ENCODE measurements at regions not wholly inside any gene's neighbourhood (a gene's known extent, or its start where the extent isn't known, plus 50 kb on each side); places are given as distances from the start of the nearest gene placed in this dataset.

DNA sequence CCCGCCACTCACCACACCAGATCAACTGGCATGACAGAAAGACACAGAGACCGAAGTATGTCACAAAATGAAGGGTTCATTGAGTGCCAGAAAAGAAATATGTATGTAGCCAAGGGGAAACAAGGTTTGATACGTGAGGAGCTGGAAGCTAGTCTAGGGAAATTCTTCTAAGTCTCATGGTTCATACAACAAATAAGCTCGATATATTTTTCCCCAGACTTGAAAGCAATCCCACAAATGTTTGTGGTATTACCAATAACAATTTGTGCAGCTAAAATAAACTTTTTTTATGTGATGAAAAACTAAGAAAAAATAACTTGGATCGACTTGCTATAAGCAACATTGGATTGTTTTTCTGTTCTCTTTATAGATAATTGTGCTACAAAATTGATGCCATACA lies 777.0 kb downstream of the TSN start:
- Mint-ChIP-seq H3K27me3 (no peaks in the 10 kb centered on the region), H3K4me3 (no peak overlapping the region), H3K9me3 (ENCODE audit: insufficient read depth) (peaks cover 2% of the 10 kb centered on the region), H3K4me1 (no peaks in the 10 kb centered on the region), H3K27ac (no peak overlapping the region)
- no peaks in the 10 kb centered on the region for H3K36me3 ChIP-seq (replicated peaks in 1 of 2; ENCODE audit: control extremely low read depth in 1 of 2, control insufficient read depth in 1 of 2, extremely low read depth in 1 of 2, insufficient read depth in 2 of 2, low read length in 1 of 2)
- no peak overlapping the region for H3K27ac ChIP-seq (ENCODE audit: low read length in 2 of 2)
- H3K9me3 ChIP-seq (ENCODE audit: control extremely low read depth in 1 of 3, control insufficient read depth in 2 of 3, insufficient read depth in 1 of 3, low read length in 2 of 3) = peaks cover 0 to 8% (median 1%) of the 10 kb centered on the region in 3 donors
- ATAC-seq (ENCODE audit: low read depth) (no peak), DNase-seq (no peak)
- ChIA-PET POLR2A (no interaction called here), CTCF (no interaction called here)
- no CpG with 5 or more reads among the region's 5 CpGs for WGBS (ENCODE audit: insufficient coverage)
- no peaks in the 10 kb centered on the region for H4K20me1 ChIP-seq (ENCODE audit: control insufficient read depth, insufficient read depth, low read length, poor library complexity, severe bottlenecking)
- H3K9ac ChIP-seq (ENCODE audit: low read length) = no peak overlapping the region
- no peak overlapping the region for H3K4me3 ChIP-seq (ENCODE audit: control extremely low read depth in 1 of 5, extremely low read depth in 1 of 5, insufficient read depth in 1 of 5, low read depth in 2 of 5, low read length in 4 of 5)
- H3K4me1 ChIP-seq (ENCODE audit: control insufficient read depth in 2 of 2, insufficient read depth in 2 of 2, low read length in 2 of 2) = no peaks in the 10 kb centered on the region
- TF ChIP-seq, protein P1, sequence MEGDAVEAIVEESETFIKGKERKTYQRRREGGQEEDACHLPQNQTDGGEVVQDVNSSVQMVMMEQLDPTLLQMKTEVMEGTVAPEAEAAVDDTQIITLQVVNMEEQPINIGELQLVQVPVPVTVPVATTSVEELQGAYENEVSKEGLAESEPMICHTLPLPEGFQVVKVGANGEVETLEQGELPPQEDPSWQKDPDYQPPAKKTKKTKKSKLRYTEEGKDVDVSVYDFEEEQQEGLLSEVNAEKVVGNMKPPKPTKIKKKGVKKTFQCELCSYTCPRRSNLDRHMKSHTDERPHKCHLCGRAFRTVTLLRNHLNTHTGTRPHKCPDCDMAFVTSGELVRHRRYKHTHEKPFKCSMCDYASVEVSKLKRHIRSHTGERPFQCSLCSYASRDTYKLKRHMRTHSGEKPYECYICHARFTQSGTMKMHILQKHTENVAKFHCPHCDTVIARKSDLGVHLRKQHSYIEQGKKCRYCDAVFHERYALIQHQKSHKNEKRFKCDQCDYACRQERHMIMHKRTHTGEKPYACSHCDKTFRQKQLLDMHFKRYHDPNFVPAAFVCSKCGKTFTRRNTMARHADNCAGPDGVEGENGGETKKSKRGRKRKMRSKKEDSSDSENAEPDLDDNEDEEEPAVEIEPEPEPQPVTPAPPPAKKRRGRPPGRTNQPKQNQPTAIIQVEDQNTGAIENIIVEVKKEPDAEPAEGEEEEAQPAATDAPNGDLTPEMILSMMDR (IDR thresholded peaks at IDR 0.05) = no peak
- no peak for TF ChIP-seq EZH2 (IDR thresholded peaks at IDR 0.05; ENCODE audit: borderline replicate concordance, insufficient read depth, low read depth, low read length, poor library complexity, severe bottlenecking)
- intact Hi-C loops (cut with micrococcal nuclease) = no loop called here
- no peaks in the 10 kb centered on the region for H3K27me3 ChIP-seq (replicated peaks in 1 of 4; ENCODE audit: control extremely low read depth in 1 of 4, control insufficient read depth in 3 of 4, insufficient read depth in 4 of 4, low read length in 3 of 4)
- H3K4me2 ChIP-seq (replicated peaks; ENCODE audit: low read depth, low read length, poor library complexity, severe bottlenecking) = no peak overlapping the region
- no peaks in the 10 kb centered on the region for H3K79me2 ChIP-seq (ENCODE audit: control insufficient read depth, insufficient read depth, low read length)
- H2AFZ ChIP-seq (ENCODE audit: insufficient read depth, low read depth, low read length, poor library complexity, severe bottlenecking) = no peak overlapping the region

DNA sequence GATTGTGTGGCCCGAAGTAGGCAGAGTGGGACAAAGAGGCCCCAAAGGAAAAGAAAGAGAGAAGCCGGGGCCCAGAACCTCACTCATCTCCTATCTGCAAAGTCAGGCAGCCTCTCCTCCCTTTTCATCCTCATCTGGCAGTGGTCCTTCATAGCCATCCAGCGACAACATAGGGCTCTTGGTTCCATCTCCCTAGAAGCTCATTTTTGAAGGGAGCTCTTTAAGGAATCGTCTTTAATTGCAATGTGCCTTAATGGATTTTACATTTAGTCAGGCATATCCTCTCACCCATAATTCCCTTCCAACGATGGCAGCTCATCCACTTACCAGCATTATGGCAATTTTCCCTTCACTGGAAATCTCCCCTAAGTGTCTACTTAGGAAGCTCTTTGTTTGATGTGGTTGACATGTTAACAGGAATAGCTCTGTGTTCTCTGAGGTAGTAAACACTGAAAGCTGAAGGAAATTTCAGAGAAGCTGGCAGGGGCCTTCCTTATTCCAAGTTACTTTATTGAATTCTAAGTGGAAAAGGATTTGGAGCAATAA lies 780.6 kb downstream of the TSN start:
- H3K4me1 Mint-ChIP-seq = no peaks in the 10 kb centered on the region
- no peaks in the 10 kb centered on the region for H4K20me1 ChIP-seq (ENCODE audit: control insufficient read depth, insufficient read depth, low read length, poor library complexity, severe bottlenecking)
- ChIA-PET CTCF (no interaction called here), POLR2A (no interaction called here)
- H3K4me3 ChIP-seq (ENCODE audit: control extremely low read depth in 1 of 5, extremely low read depth in 1 of 5, insufficient read depth in 1 of 5, low read depth in 2 of 5, low read length in 4 of 5) = no peak overlapping the region
- DNase-seq = no peak
- no peak for ATAC-seq (ENCODE audit: low read depth)
- H2AFZ ChIP-seq (ENCODE audit: insufficient read depth, low read depth, low read length, poor library complexity, severe bottlenecking) = no peak overlapping the region
- no peak overlapping the region for H3K27ac Mint-ChIP-seq
- H3K4me3 Mint-ChIP-seq = no peak overlapping the region
- no peak overlapping the region for H3K9ac ChIP-seq (ENCODE audit: low read length)
- WGBS (ENCODE audit: insufficient coverage) = no CpG with 5 or more reads among the region's 5 CpGs
- TF ChIP-seq EZH2 (IDR thresholded peaks at IDR 0.05; ENCODE audit: borderline replicate concordance, insufficient read depth, low read depth, low read length, poor library complexity, severe bottlenecking) = no peak
- TF ChIP-seq, protein P1 (IDR thresholded peaks at IDR 0.05) = no peak
- H3K36me3 ChIP-seq (replicated peaks in 1 of 2; ENCODE audit: control extremely low read depth in 1 of 2, control insufficient read depth in 1 of 2, extremely low read depth in 1 of 2, insufficient read depth in 2 of 2, low read length in 1 of 2) = no peaks in the 10 kb centered on the region
- H3K27me3 Mint-ChIP-seq = no peaks in the 10 kb centered on the region
- H3K79me2 ChIP-seq (ENCODE audit: control insufficient read depth, insufficient read depth, low read length) = no peaks in the 10 kb centered on the region
- H3K27me3 ChIP-seq (replicated peaks in 1 of 4; ENCODE audit: control extremely low read depth in 1 of 4, control insufficient read depth in 3 of 4, insufficient read depth in 4 of 4, low read length in 3 of 4) = no peaks in the 10 kb centered on the region
- no peak overlapping the region for H3K27ac ChIP-seq (ENCODE audit: low read length in 2 of 2)
- H3K9me3 Mint-ChIP-seq (ENCODE audit: insufficient read depth) = peaks cover 2% of the 10 kb centered on the region
- peaks cover 0 to 3% (median 1%) of the 10 kb centered on the region in 3 donors for H3K9me3 ChIP-seq (ENCODE audit: control extremely low read depth in 1 of 3, control insufficient read depth in 2 of 3, insufficient read depth in 1 of 3, low read length in 2 of 3)
- no peaks in the 10 kb centered on the region for H3K4me1 ChIP-seq (ENCODE audit: control insufficient read depth in 2 of 2, insufficient read depth in 2 of 2, low read length in 2 of 2)
- intact Hi-C loops (cut with micrococcal nuclease) = no loop called here
- no peak overlapping the region for H3K4me2 ChIP-seq (replicated peaks; ENCODE audit: low read depth, low read length, poor library complexity, severe bottlenecking)
